PC-3 (cell line): ENCODE measurements at regions not wholly inside any gene's neighbourhood (a gene's known extent, or its start where the extent isn't known, plus 50 kb on each side); places are given as distances from the start of the nearest gene placed in this dataset.

Experiments used
- EZH2 ChIP-seq: fragments of 300-600 bp; sonication (generic); IDR thresholded peaks from one replicate; pipeline ENCODE4 v1.6.1; 2017; ENCODE audit warnings: antibody characterized with exemption, mild to moderate bottlenecking, low read length; ENCODE audit not compliant: unreplicated experiment
- EZH2phosphoT487 ChIP-seq: fragments of 300-600 bp; sonication (generic); IDR thresholded peaks from 2 replicates; pipeline ENCODE4 v1.6.1; 2018; ENCODE audit warnings: mild to moderate bottlenecking, antibody characterized with exemption, low read length, borderline replicate concordance
- TF ChIP-seq, protein P1 (sequence below): fragments of 300-600 bp; sonication (generic); conservative IDR thresholded peaks from 2 replicates; pipeline ENCODE4 v1.5.1; 2017; ENCODE audit warnings: antibody characterized with exemption, low read depth, mild to moderate bottlenecking, low read length

DNA sequence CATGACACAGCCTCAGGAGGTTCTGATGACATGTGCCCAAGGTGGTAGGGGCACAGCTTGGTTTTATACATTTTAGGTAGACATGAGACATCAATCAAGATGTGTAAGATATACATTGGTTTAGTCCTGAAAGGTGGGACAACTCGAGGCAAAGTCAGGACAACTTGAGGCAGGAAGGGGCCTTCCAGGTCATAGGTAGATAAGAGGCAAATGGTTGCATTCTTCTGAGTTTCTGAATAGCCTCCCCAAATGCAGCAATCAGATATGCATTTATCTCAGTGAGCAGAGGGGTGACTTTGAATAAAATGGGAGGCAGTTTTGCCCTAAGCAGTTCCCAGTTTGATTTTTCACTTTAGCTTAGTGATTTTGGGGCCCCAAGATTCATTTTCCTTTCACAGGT is 91.6 kb downstream of the CHCHD4 start:
- TF ChIP-seq EZH2 (no peak), EZH2phosphoT487 (no peak)
- TF ChIP-seq, protein P1, sequence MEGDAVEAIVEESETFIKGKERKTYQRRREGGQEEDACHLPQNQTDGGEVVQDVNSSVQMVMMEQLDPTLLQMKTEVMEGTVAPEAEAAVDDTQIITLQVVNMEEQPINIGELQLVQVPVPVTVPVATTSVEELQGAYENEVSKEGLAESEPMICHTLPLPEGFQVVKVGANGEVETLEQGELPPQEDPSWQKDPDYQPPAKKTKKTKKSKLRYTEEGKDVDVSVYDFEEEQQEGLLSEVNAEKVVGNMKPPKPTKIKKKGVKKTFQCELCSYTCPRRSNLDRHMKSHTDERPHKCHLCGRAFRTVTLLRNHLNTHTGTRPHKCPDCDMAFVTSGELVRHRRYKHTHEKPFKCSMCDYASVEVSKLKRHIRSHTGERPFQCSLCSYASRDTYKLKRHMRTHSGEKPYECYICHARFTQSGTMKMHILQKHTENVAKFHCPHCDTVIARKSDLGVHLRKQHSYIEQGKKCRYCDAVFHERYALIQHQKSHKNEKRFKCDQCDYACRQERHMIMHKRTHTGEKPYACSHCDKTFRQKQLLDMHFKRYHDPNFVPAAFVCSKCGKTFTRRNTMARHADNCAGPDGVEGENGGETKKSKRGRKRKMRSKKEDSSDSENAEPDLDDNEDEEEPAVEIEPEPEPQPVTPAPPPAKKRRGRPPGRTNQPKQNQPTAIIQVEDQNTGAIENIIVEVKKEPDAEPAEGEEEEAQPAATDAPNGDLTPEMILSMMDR = no peak
